HL-60 (cell line): ENCODE measurements at regions not wholly inside any gene's neighbourhood (a gene's known extent, or its start where the extent isn't known, plus 50 kb on each side); places are given as distances from the start of the nearest gene placed in this dataset.

Experiments used
- CTCF ChIP-seq: IDR thresholded peaks from one replicate; pipeline ENCODE4 v1.5.1; 2011; ENCODE audit warnings: low read length, control low read depth, inconsistent platforms; ENCODE audit not compliant: insufficient read depth
- POLR2AphosphoS5 ChIP-seq: IDR thresholded peaks from 2 replicates; pipeline ENCODE4 v1.6.1; 2012; ENCODE audit warnings: low read depth

GRCh38 chr7:69428089-69428488 is 170.2 kb upstream of the AUTS2 start:
- TF ChIP-seq POLR2AphosphoS5, result no peak
- TF ChIP-seq CTCF, result no peak
